Psoas muscle (tissue), 7 donors: ENCODE measurements at regions not wholly inside any gene's neighbourhood (a gene's known extent, or its start where the extent isn't known, plus 50 kb on each side); places are given as distances from the start of the nearest gene placed in this dataset.

Source experiments
- ATAC-seq, 4 donors: fragments of 200-7000 bp; cut with Tn5 transposase; one replicate each; pipeline ENCODE4 v1.9.1; 2020; ENCODE audit warnings: moderate library complexity in 3 of 4, mild to moderate bottlenecking in 2 of 4
- DNase-seq, 2 donors: peaks; one replicate each; pipeline ENCODE4 v3.0.0-alpha.2; 2020
- H3K27ac ChIP-seq: fragments of 200-600 bp; one replicate; pipeline ENCODE4 v1.8.0; 2022
- H3K27me3 ChIP-seq, 3 donors: fragments of 200-600 bp in 1 of 3; one replicate each; pipeline versions ENCODE4 v1.6.1 to v1.8.0; 2013 to 2022; ENCODE audit warnings: low read length in 2 of 3, mild to moderate bottlenecking in 2 of 3, moderate library complexity in 1 of 3; ENCODE audit not compliant: insufficient read depth in 3 of 3
- H3K36me3 ChIP-seq, 2 donors: fragments of 200-600 bp in 1 of 2; one replicate each; pipeline versions ENCODE4 v1.6.1 to v1.8.0; 2013 to 2022; ENCODE audit warnings: low read depth in 1 of 2, mild to moderate bottlenecking in 1 of 2, moderate library complexity in 1 of 2; ENCODE audit not compliant: insufficient read depth in 1 of 2
- H3K4me1 ChIP-seq: fragments of 200-600 bp; one replicate; pipeline ENCODE4 v1.8.0; 2022
- H3K4me3 ChIP-seq: fragments of 200-600 bp; one replicate; pipeline ENCODE4 v1.8.0; 2022; ENCODE audit warnings: mild to moderate bottlenecking
- H3K9me3 ChIP-seq: fragments of 200-600 bp; one replicate; pipeline ENCODE4 v1.8.0; 2022
- CTCF ChIP-seq: fragments of 200-600 bp; IDR thresholded peaks from one replicate; pipeline ENCODE4 v1.8.0; 2022; ENCODE audit warnings: antibody characterized with exemption
- WGBS, 3 donors: extraction: QIAGEN DNeasy Blood & Tissue Kit; methylation state at CpG; one replicate each; pipeline versions ENCODE4 v1.1.6 to v1.1.7; 2013; 5-methylcytosine and 5-hydroxymethylcytosine counted together
- intact Hi-C, 2 donors: fragments of 100-400 bp; cut with DNase I; formaldehyde crosslinking; loops; one replicate each; pipeline versions ENCODE4 v1.11.0 to v1.14.2; 2022
- donor health status: healthy with polysubstance abuse.
- donor health status: DM: no; HTN: no; CAD: no; lungs with moderate emphysema.
- donor health status: Bipolar disorder and iron deficiency.
- donor health status: healthy.
- donor health status: DM: yes; HTN: yes; CAD: no.
- donor health status: DM: no; HTN: no; CAD: no.
- donor health status: DM: yes; HTN: yes; CAD: no.

GRCh38 chr3:79994397-79994796 is 226.6 kb upstream of the ROBO1 start:
- Histone ChIP-seq H3K36me3 (no peaks in the 10 kb centered on the region), H3K27me3 (no peaks in the 10 kb centered on the region), H3K9me3 (no peaks in the 10 kb centered on the region), H3K27ac (no peak overlapping the region), H3K4me3 (no peak overlapping the region), H3K4me1 (no peaks in the 10 kb centered on the region)
- DNase-seq = no peak
- TF ChIP-seq CTCF = no peak
- intact Hi-C loops = no loop called here
- no peak for ATAC-seq
- 74 to 79% (median 74%) methylated on average over 2 of the region's 2 CpGs for WGBS, 3 donors

- DNase-seq (no peak), ATAC-seq (no peak)
- no peak for TF ChIP-seq CTCF
- intact Hi-C loops = no loop called here
- Histone ChIP-seq H3K9me3 (no peaks in the 10 kb centered on the region), H3K27me3 (no peaks in the 10 kb centered on the region), H3K4me1 (no peaks in the 10 kb centered on the region), H3K36me3 (no peaks in the 10 kb centered on the region), H3K4me3 (no peak overlapping the region), H3K27ac (no peak overlapping the region)
- 66 to 85% (median 66%) methylated on average over 3 of the region's 3 CpGs for WGBS, 3 donors
Measured at GRCh38 chr3:79986338-79986737, 218.5 kb upstream of the ROBO1 start.

GRCh38 chr3:79985816-79986215 is 218.0 kb upstream of the ROBO1 start:
- Histone ChIP-seq H3K4me3 (no peak overlapping the region), H3K4me1 (no peaks in the 10 kb centered on the region), H3K36me3 (no peaks in the 10 kb centered on the region), H3K27me3 (no peaks in the 10 kb centered on the region), H3K27ac (no peak overlapping the region), H3K9me3 (no peaks in the 10 kb centered on the region)
- no peak for ATAC-seq
- TF ChIP-seq CTCF = no peak
- WGBS, 3 donors = 74 to 79% (median 75%) methylated on average over 6 of the region's 6 CpGs
- DNase-seq = no peak
- intact Hi-C loops = no loop called here

- DNase-seq (no peak), ATAC-seq (no peak)
- no peak overlapping the region for H3K27ac ChIP-seq
- H3K36me3 ChIP-seq = no peaks in the 10 kb centered on the region
- H3K27me3 ChIP-seq = no peaks in the 10 kb centered on the region
- intact Hi-C loops = no loop called here
- H3K9me3 ChIP-seq = no peaks in the 10 kb centered on the region
- H3K4me3 ChIP-seq = no peak overlapping the region
- TF ChIP-seq CTCF = no peak
- WGBS, 3 donors = 44 to 58% (median 57%) methylated on average over 1 of the region's 1 CpG
- H3K4me1 ChIP-seq = no peaks in the 10 kb centered on the region
Measured at GRCh38 chr3:79983118-79983517, 215.3 kb upstream of the ROBO1 start.

GRCh38 chr3:79979990-79980389 is 212.2 kb upstream of the ROBO1 start:
- Histone ChIP-seq H3K27me3 (no peaks in the 10 kb centered on the region), H3K4me1 (no peaks in the 10 kb centered on the region), H3K4me3 (no peak overlapping the region), H3K27ac (no peak overlapping the region), H3K36me3 (no peaks in the 10 kb centered on the region), H3K9me3 (no peaks in the 10 kb centered on the region)
- no peak for TF ChIP-seq CTCF
- DNase-seq = no peak
- ATAC-seq = no peak
- intact Hi-C loops = no loop called here
- WGBS, 3 donors = 75 to 80% (median 78%) methylated on average over 3 of the region's 3 CpGs
